ENCODE measurements at regions not wholly inside any gene's neighbourhood (a gene's known extent, or its start where the extent isn't known, plus 50 kb on each side); places are given as distances from the start of the nearest gene placed in this dataset.
"Not testable (repeated sequence)": the region's sequence is repeated elsewhere in the genome, so short reads cannot be mapped to it uniquely, and the experiment has no call there.

DNA sequence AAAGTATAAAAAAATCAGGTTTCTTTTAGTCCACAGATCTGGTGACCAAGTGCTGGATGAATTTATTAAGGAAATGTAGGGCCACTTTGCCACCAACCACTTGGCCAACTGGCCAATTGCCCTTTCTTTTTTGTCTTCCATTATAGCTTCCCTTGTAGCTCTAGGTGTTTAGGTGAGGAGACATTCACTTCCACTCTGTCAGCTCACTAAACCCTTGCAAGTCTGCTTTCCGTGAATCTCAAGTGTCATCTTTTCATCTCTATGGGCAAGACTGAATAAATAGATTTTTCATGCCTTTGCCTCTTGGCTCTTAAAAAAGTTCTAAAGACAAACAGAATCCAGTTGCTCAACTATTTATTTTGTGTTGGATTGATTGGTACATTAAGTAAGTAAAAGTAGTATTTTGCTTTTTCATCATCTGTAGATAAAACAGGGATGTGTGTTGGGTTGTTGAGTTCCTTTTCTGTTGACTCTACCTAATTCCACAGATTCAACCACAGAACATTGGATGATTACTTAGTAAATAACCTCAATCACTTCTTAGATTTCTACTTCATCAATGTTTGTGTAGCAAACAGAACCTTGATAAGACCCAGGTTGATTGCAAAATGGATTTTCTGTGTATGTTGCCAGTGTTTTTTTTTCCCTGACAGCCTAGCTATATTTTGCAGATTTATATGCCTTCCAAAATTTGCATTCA lies 68.1 kb upstream of the GRXCR1 start:
- ATAC-seq (peak; percentile 93), DNase-seq (ENCODE audit: low spot score) (no peak)

DNA sequence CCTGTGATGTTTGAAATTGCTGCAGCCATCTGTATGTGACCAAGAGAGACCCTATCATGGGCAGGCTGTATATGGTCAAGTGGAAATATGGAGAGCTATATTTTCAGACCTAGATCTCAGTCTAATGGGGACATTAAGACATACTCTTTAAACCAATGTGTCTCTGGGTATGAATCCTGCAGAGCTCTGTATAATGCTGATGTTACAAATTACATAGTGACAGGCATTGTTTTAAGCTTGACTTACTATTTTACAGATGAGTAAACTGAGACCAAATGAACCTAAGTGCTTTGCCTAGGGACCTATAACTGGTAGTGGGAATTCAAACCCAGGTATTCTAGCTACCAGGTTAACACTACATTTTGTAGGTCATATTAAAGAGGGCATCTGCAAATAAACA lies 71.3 kb upstream of the GRXCR1 start:
- no peak for DNase-seq (ENCODE audit: low spot score)
- no peak for ATAC-seq

- ATAC-seq = no peak
- DNase-seq (ENCODE audit: low spot score) = no peak
Observed at GRCh38 chr4:42819863-42820514, 72.5 kb upstream of the GRXCR1 start.

GRCh38 chr4:42817913-42818312 lies 74.6 kb upstream of the GRXCR1 start:
- ATAC-seq (no peak), DNase-seq (ENCODE audit: low spot score) (no peak)

GRCh38 chr4:42816880-42817400 lies 75.6 kb upstream of the GRXCR1 start:
- DNase-seq (ENCODE audit: low spot score) (no peak), ATAC-seq (no peak)

DNA sequence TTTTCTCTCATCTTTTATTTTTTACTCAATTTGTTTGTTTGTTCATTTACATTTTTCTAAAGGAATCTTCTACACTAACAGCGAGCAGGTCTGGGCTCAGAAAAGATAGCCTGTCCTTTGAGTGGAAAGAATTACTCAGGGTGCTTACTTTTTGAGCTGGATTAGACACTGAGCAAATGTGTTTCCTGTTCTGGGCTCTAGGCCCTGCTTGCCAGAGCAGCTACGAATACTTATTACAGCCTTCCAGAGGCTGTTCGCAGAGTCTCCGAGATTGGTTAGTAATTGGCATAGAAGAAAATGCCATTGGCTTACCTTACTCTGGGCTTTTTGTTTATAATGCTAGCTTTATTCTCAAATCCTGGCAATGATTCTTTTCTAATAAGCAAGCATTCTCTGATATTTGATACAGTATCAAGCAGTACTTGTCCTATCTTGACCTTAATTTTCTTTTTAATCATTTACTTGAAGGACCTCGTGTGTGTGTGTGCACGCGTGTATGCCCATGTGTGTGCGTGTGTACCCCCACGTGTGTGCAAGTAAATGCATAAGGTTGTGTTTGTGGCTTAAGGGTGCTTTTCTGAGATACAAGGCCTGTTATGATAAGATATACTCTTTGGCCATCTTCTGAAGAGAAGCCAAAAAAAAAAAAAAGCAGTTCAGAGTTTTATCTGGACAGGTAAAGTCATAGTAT lies 76.2 kb upstream of the GRXCR1 start:
- no peak for ATAC-seq

DNA sequence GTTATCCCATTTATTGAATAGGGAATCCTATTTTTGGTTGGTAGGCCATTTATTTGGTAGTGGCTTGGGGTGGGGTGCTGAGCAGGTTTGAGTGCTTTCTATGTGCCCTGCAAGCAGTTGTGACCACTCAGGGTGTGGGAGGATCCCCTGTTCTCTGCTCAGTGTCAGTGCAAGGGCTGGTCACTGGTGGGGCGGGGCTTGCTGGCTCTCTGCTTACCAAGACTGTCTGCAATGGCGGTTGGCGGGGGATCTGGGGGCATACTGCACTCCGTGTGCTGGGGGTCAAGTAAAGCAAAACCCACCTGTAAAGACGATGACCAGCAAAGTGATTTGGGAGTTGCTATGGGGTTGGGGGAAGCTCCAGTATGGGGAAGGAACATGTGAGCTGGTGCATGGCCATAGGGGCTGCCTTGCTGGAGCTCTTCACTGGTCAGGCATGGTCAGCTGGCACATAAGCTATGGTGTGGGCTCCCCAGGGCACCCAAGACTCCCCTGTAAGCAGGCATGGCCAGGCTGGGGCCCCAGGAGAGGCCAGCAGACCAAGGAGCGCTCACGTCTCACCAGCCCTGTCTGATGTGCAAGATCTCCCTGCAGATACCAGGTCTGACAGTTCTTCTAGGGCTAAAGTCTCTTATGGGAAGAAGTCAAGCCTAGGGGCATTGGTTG lies 83.0 kb upstream of the GRXCR1 start:
- DNase-seq (ENCODE audit: low spot score) = no peak
- ATAC-seq = no peak

More for the DNA sequence above, 76.2 kb upstream of the GRXCR1 start:
- no peak for DNase-seq (ENCODE audit: low spot score)

- no peak for DNase-seq (ENCODE audit: low spot score)
Observed at GRCh38 chr4:42806303-42806835, 86.1 kb upstream of the GRXCR1 start.

DNA sequence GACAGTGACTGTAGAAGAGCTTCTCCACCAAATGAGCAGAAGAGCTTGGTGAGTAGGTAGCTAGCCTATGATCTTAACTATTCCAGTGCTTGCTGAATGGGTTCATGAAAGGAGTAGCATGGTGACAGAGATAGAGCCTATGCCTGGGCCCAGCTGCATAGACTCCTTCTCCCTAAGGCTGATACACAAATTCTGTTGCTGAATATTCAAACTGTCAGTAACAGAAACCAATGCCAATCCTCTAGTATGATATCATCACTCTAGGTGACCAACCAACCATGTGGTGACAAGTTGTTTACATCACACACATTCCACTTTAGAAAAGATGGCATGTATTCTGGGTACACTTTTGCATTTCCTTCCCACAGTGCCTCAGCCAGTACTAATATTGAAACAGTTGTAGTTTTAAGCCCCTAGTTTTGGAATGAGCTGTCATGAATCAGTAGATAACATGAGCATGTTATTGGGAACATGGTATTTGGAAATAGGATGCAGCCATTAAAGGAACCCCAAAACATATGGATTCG lies 103.4 kb upstream of the GRXCR1 start:
- no peak for ATAC-seq
- no peak for DNase-seq (ENCODE audit: low spot score)

More at GRCh38 chr4:42806303-42806835, 86.1 kb upstream of the GRXCR1 start:
- ATAC-seq = no peak

- DNase-seq (ENCODE audit: low spot score) (no peak), ATAC-seq (no peak)
Observed at GRCh38 chr4:42787079-42787463, 105.4 kb upstream of the GRXCR1 start.

DNA sequence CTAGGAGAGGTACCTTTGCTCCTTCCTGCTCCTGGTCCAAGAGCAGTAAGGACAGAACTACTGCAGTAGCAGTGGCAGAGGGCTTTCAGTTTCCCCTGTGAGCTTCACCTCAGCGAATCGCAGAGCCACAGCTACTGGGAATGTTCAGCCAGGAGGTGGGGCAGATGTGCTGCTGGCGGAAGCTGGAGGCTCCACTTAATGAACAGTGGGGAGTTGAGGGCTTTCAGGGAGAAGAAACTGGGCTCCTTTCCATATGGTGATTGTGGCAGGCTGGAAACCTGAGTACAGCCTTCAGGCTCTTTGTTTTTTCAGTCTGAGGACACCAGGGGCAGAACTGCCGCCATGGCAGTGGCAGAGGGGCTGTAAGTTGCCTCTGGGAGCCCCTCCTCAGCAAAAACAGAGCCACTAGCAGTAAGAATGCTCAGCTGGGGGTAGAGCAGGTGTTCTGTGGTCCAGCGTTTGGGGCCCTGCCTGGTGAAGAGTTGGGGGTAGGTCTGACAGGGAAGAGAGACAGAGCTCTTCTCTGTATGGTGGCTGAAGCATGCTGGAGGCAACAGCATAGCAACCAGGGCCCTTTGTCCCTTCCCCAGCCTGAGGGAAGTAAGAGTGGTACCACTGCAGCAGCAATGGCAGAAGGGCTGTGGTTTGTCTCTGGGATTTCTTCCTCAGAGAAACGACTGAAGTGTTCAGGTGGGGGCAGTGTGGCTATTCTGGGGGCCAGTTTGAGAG lies 106.0 kb upstream of the GRXCR1 start:
- ATAC-seq (no peak), DNase-seq (ENCODE audit: low spot score) (no peak)

- ATAC-seq = no peak
- DNase-seq (ENCODE audit: low spot score) = no peak
Observed at GRCh38 chr4:42785817-42786216, 106.7 kb upstream of the GRXCR1 start.

- ATAC-seq (no peak), DNase-seq (ENCODE audit: low spot score) (no peak)
Observed at GRCh38 chr4:42781315-42781714, 111.2 kb upstream of the GRXCR1 start.

DNA sequence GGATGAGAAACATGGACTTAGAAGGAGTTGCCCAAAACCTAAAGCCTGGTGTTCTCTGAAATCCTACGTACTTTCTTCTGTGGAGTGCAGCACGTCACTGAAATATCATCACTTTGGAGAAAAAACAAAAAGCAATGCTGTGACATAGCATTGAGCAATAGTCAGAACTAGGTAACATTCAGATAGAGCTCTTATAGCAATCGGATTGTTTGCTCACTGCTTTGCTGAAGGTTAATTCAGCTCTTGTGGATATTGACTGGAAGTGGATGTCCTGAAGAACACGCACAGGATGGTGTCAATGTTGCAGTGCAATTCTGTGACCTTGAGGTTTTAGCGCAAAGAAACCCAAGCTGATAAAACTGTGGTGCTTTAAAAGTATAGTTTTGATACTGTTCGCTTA lies 114.2 kb upstream of the GRXCR1 start:
- ATAC-seq = no peak
- DNase-seq (ENCODE audit: low spot score) = no peak

DNA sequence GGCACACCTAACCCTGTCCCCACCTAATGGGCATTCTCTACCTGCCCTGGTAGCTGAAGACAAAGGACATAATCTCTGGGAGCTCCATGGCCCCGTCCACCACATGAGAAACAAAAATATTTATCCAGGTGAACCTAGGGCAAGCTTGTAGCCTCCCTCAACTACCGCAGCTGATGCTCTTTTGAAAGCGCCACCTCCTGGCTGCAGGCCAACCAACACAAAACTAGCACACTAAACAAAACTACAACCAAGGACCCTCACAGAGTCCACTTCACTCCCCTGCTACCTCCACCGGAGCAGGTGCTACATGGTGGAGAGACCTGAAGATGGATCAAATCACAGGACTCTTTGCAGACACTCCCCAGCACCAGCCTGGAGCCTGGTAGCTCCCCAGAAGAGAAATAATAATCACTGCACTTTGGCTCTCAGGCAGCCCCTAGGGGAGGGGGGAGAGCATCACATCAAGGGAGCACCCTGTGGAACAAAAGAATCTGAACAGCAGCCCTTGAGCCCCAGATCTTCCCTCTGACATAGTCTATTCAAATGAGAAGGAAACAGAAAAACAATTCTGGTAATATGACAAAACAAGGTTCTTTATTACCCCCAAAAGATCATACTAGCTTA lies 111.3 kb upstream of the ATP8A1 start:
- DNase-seq (ENCODE audit: low spot score) = no peak
- ATAC-seq = no peak

- DNase-seq (ENCODE audit: low spot score) (no peak), ATAC-seq (no peak)
Observed at GRCh38 chr4:42767669-42768068, 110.8 kb upstream of the ATP8A1 start.

GRCh38 chr4:42761804-42762203 lies 104.9 kb upstream of the ATP8A1 start:
- ATAC-seq (no peak), DNase-seq (ENCODE audit: low spot score) (no peak)

DNA sequence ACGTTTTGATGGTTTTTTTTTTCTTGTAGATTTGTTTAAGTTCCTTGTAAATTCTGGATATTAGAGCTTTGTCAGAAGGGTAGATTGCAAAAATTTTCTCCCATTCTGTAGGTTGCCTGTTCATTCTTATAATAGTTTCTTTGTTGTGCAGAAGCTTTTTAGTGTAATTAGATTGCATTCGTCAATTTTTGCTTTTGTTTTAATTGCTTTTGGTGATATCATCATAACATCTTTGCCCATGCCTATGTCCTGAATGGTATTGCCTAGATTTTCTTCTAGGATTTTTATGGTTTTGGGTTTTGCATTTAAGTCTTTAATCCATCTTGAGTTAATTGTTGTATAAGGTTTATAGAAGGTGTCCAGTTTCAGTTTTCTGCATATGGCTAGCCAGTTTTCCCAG lies 98.1 kb upstream of the ATP8A1 start:
- not testable (repeated sequence) for ATAC-seq; DNase-seq (ENCODE audit: low spot score)

- DNase-seq (ENCODE audit: low spot score) (no peak), ATAC-seq (no peak)
Observed at GRCh38 chr4:42751587-42751986, 94.7 kb upstream of the ATP8A1 start.

- no peak for ATAC-seq
- no peak for DNase-seq (ENCODE audit: low spot score)
Observed at GRCh38 chr4:42750856-42751255, 94.0 kb upstream of the ATP8A1 start.

All from left lobe of liver (tissue), 2 donors.